ENCODE measurements at regions not wholly inside any gene's neighbourhood (a gene's known extent, or its start where the extent isn't known, plus 50 kb on each side); places are given as distances from the start of the nearest gene placed in this dataset.

GRCh38 chr9:107970726-107971125 lies 481.2 kb upstream of the KLF4 start:
- no peak for TF ChIP-seq SOX6 (IDR thresholded peaks at IDR 0.05)
- no peak for TF ChIP-seq SOX6 (CRISPR knock-in tag; IDR thresholded peaks at IDR 0.05)
- TF ChIP-seq CHD2 (IDR thresholded peaks at IDR 0.05; ENCODE audit: low read depth, low read length), result no peak
- TF ChIP-seq MTA3 (CRISPR knock-in tag; IDR thresholded peaks at IDR 0.05), result no peak
- TF ChIP-seq KLF15 (CRISPR knock-in tag; IDR thresholded peaks at IDR 0.05; ENCODE audit: borderline replicate concordance), result no peak
- no peak for TF ChIP-seq ZNF143 (CRISPR knock-in tag; IDR thresholded peaks at IDR 0.05)
- TF ChIP-seq PRMT3 (CRISPR knock-in tag; IDR thresholded peaks at IDR 0.05; ENCODE audit: borderline replicate concordance, low read depth), result no peak
- TF ChIP-seq HNRNPL (IDR thresholded peaks at IDR 0.05; ENCODE audit: low read depth, low read length), result no peak

Measured in HepG2 (cell line).